Natural killer cell (primary cell): ENCODE measurements at regions not wholly inside any gene's neighbourhood (a gene's known extent, or its start where the extent isn't known, plus 50 kb on each side); places are given as distances from the start of the nearest gene placed in this dataset.

Experiments used
- ATAC-seq, 3 donors: fragments of 150-1000 bp in 2 of 3; fragments of 200-7000 bp in 1 of 3; cut with Tn5 transposase; 1 replicate in 1 of 3; 2 replicates in 2 of 3; pipeline ENCODE4 v1.10.0; 2021; ENCODE audit warnings: mild to moderate bottlenecking in 2 of 3, moderate library complexity in 2 of 3
- DNase-seq, 2 donors: peaks; one replicate each; pipeline versions ENCODE4 v3.0.0 to v3.0.0-alpha.2; 2013 to 2021; ENCODE audit warnings: mixed read lengths in 1 of 2
- H3K27ac ChIP-seq: one replicate; pipeline ENCODE4 v1.5.1; 2013; ENCODE audit warnings: mild to moderate bottlenecking, low read length
- H3K27me3 ChIP-seq: one replicate; pipeline ENCODE4 v1.6.1; 2013; ENCODE audit warnings: low read length; ENCODE audit not compliant: control insufficient read depth, insufficient read depth
- H3K36me3 ChIP-seq: one replicate; pipeline ENCODE4 v1.6.1; 2013; ENCODE audit warnings: low read length; ENCODE audit not compliant: control insufficient read depth, insufficient read depth
- H3K4me1 ChIP-seq: one replicate; pipeline ENCODE4 v1.6.1; 2013; ENCODE audit warnings: low read length; ENCODE audit not compliant: control insufficient read depth, insufficient read depth
- H3K4me3 ChIP-seq: one replicate; pipeline ENCODE4 v1.5.1; 2013; ENCODE audit warnings: low read length
- H3K9me3 ChIP-seq: one replicate; pipeline ENCODE4 v1.6.1; 2013; ENCODE audit warnings: low read length; ENCODE audit not compliant: control insufficient read depth, insufficient read depth
- H3K27ac Mint-ChIP-seq, 2 donors: one replicate each; pipeline ENCODE4 v1.8.0; 2022; ENCODE audit warnings: mild to moderate bottlenecking in 2 of 2, mixed read lengths in 2 of 2, moderate library complexity in 1 of 2
- H3K27me3 Mint-ChIP-seq, 2 donors: one replicate each; pipeline ENCODE4 v1.8.0; 2022; ENCODE audit warnings: low read depth in 2 of 2, mixed read lengths in 2 of 2
- H3K36me3 Mint-ChIP-seq: one replicate; pipeline ENCODE4 v1.8.0; 2022; ENCODE audit warnings: mixed read lengths
- H3K4me1 Mint-ChIP-seq, 2 donors: one replicate each; pipeline ENCODE4 v1.8.0; 2022; ENCODE audit warnings: mixed read lengths in 2 of 2
- H3K4me3 Mint-ChIP-seq: one replicate; pipeline ENCODE4 v1.8.0; 2022; ENCODE audit warnings: mild to moderate bottlenecking, moderate library complexity, mixed read lengths
- H3K9me3 Mint-ChIP-seq, 2 donors: one replicate each; pipeline ENCODE4 v1.8.0; 2022; ENCODE audit warnings: mixed read lengths in 2 of 2
- CTCF ChIP-seq: fragments of 200-600 bp; IDR thresholded peaks from one replicate; pipeline ENCODE4 v1.8.0; 2022; ENCODE audit warnings: antibody characterized with exemption
- WGBS: methylation state at CpG from one replicate; pipeline ENCODE4 v1.1.7; 2013; ENCODE audit warnings: missing lambda C conversion rate; ENCODE audit not compliant: insufficient coverage; 5-methylcytosine and 5-hydroxymethylcytosine counted together
- intact Hi-C: fragments of 100-400 bp; cut with micrococcal nuclease; formaldehyde crosslinking; loops from one replicate; pipeline ENCODE4 v1.14.2; 2022

- no peak for TF ChIP-seq CTCF
- intact Hi-C loops: no loop called here
Measured at GRCh38 chr9:100869326-100869725, 159.2 kb upstream of the PLPPR1 start.

GRCh38 chr9:100879884-100880283 is 148.6 kb upstream of the PLPPR1 start:
- H3K4me3 ChIP-seq: no peak overlapping the region
- H3K4me1 ChIP-seq: no peaks in the 10 kb centered on the region

More at GRCh38 chr9:100869326-100869725, 159.2 kb upstream of the PLPPR1 start:
- no CpG with 5 or more reads among the region's 3 CpGs for WGBS
- DNase-seq (no peak), ATAC-seq (no peak)
- H3K4me3 Mint-ChIP-seq: no peak overlapping the region
- H3K27ac Mint-ChIP-seq: no peak overlapping the region
- no peaks in the 10 kb centered on the region for H3K36me3 ChIP-seq
- H3K4me1 Mint-ChIP-seq: no peaks in the 10 kb centered on the region
- H3K9me3 Mint-ChIP-seq: peaks cover 9 to 10% of the 10 kb centered on the region in 2 donors
- H3K4me3 ChIP-seq: no peak overlapping the region
- no peaks in the 10 kb centered on the region for H3K27me3 Mint-ChIP-seq
- H3K27me3 ChIP-seq: no peaks in the 10 kb centered on the region
- H3K36me3 Mint-ChIP-seq: no peaks in the 10 kb centered on the region
- H3K4me1 ChIP-seq: no peaks in the 10 kb centered on the region
- no peaks in the 10 kb centered on the region for H3K9me3 ChIP-seq
- H3K27ac ChIP-seq: no peak overlapping the region

GRCh38 chr9:100880284-100880683 is 148.2 kb upstream of the PLPPR1 start:
- no peaks in the 10 kb centered on the region for H3K36me3 ChIP-seq
- H3K4me3 Mint-ChIP-seq: no peak overlapping the region
- H3K36me3 Mint-ChIP-seq: no peaks in the 10 kb centered on the region
- no peak for TF ChIP-seq CTCF
- no peak for ATAC-seq
- peaks cover 0 to 4% of the 10 kb centered on the region in 2 donors for H3K9me3 Mint-ChIP-seq
- H3K4me3 ChIP-seq: no peak overlapping the region
- H3K27ac ChIP-seq: no peak overlapping the region
- no peak overlapping the region for H3K27ac Mint-ChIP-seq
- H3K27me3 ChIP-seq: no peaks in the 10 kb centered on the region
- H3K9me3 ChIP-seq: no peaks in the 10 kb centered on the region
- 67% methylated on average over 2 of the region's 2 CpGs for WGBS
- H3K27me3 Mint-ChIP-seq: no peaks in the 10 kb centered on the region
- no peak for DNase-seq
- intact Hi-C loops: no loop called here
- H3K4me1 Mint-ChIP-seq: no peaks in the 10 kb centered on the region
- H3K4me1 ChIP-seq: no peaks in the 10 kb centered on the region

More at GRCh38 chr9:100879884-100880283, 148.6 kb upstream of the PLPPR1 start:
- Histone ChIP-seq H3K36me3 (no peaks in the 10 kb centered on the region), H3K9me3 (no peaks in the 10 kb centered on the region), H3K27me3 (no peaks in the 10 kb centered on the region), H3K27ac (no peak overlapping the region)
- H3K9me3 Mint-ChIP-seq: peaks cover 0 to under 1% of the 10 kb centered on the region in 2 donors
- H3K27ac Mint-ChIP-seq: no peak overlapping the region
- no peak for TF ChIP-seq CTCF
- H3K27me3 Mint-ChIP-seq: no peaks in the 10 kb centered on the region
- H3K36me3 Mint-ChIP-seq: no peaks in the 10 kb centered on the region
- H3K4me3 Mint-ChIP-seq: no peak overlapping the region
- DNase-seq: no peak
- 90% methylated on average over 1 of the region's 1 CpG for WGBS
- no peaks in the 10 kb centered on the region for H3K4me1 Mint-ChIP-seq
- ATAC-seq: no peak
- intact Hi-C loops: no loop called here

GRCh38 chr9:100884518-100884917 is 144.0 kb upstream of the PLPPR1 start:
- Histone ChIP-seq H3K9me3 (no peaks in the 10 kb centered on the region), H3K27me3 (no peaks in the 10 kb centered on the region), H3K27ac (no peak overlapping the region), H3K4me1 (no peaks in the 10 kb centered on the region), H3K36me3 (no peaks in the 10 kb centered on the region), H3K4me3 (no peak overlapping the region)
- no peak for DNase-seq
- Mint-ChIP-seq H3K36me3 (no peaks in the 10 kb centered on the region), H3K27ac (no peak overlapping the region), H3K4me3 (no peak overlapping the region), H3K27me3 (no peaks in the 10 kb centered on the region), H3K4me1 (no peaks in the 10 kb centered on the region), H3K9me3 (peaks cover 3 to 4% of the 10 kb centered on the region in 2 donors)
- intact Hi-C loops: no loop called here
- no peak for ATAC-seq
- no peak for TF ChIP-seq CTCF
- WGBS: 91% methylated on average over 1 of the region's 4 CpGs
